Right lobe of liver (tissue), 6 donors: ENCODE measurements at regions not wholly inside any gene's neighbourhood (a gene's known extent, or its start where the extent isn't known, plus 50 kb on each side); places are given as distances from the start of the nearest gene placed in this dataset.

ENCODE experiments used
- ATAC-seq, 4 donors: fragments of 200-7000 bp; cut with Tn5 transposase; one replicate each; pipeline ENCODE4 v1.9.1; 2020; ENCODE audit warnings: mild to moderate bottlenecking in 4 of 4, moderate library complexity in 4 of 4
- DNase-seq, 3 donors: peaks; one replicate each; pipeline ENCODE4 v3.0.0-alpha.2; 2020
- H3K27ac ChIP-seq, 3 donors: fragments of 200-600 bp; one replicate each; pipeline ENCODE4 v1.8.0; 2022
- H3K27me3 ChIP-seq, 2 donors: fragments of 200-600 bp; one replicate each; pipeline ENCODE4 v1.8.0; 2022
- H3K36me3 ChIP-seq, 4 donors: fragments of 200-600 bp; sonication (generic) in 1 of 4; one replicate each; pipeline versions ENCODE4 v1.5.1 to v1.8.0; 2017 to 2022; ENCODE audit warnings: control low read depth in 1 of 4
- H3K4me1 ChIP-seq, 4 donors: fragments of 200-600 bp; sonication (generic) in 1 of 4; one replicate each; pipeline versions ENCODE4 v1.5.1 to v1.8.0; 2017 to 2022; ENCODE audit warnings: control low read depth in 1 of 4
- H3K4me3 ChIP-seq, 3 donors: fragments of 200-600 bp; one replicate each; pipeline ENCODE4 v1.8.0; 2022
- H3K9me3 ChIP-seq, 4 donors: fragments of 200-600 bp; sonication (generic) in 1 of 4; one replicate each; pipeline versions ENCODE4 v1.5.1 to v1.8.0; 2017 to 2022; ENCODE audit warnings: control low read depth in 1 of 4
- POLR2A ChIP-seq: fragments of 450-650 bp; IDR thresholded peaks from one replicate; pipeline ENCODE4 v1.6.1; 2017; ENCODE audit warnings: antibody characterized with exemption, mild to moderate bottlenecking
- WGBS: methylation state at CpG from one replicate; pipeline ENCODE4 v1.1.6; 2018; ENCODE audit warnings: low coverage, low lambda C conversion rate; ENCODE audit not compliant: insufficient coverage; ENCODE audit errors: missing lambda C conversion rate; 5-methylcytosine and 5-hydroxymethylcytosine counted together
- intact Hi-C, 2 donors: fragments of 100-400 bp; cut with DNase I; formaldehyde crosslinking; loops; one replicate each; pipeline versions ENCODE4 v1.11.2 to v1.14.1; 2022
- TF ChIP-seq, protein P1 (sequence below), 4 donors: fragments of 200-600 bp in 3 of 4; fragments of 450-650 bp in 1 of 4; IDR thresholded peaks; one replicate each; pipeline versions ENCODE4 v1.5.1 to v1.8.0; 2016 to 2022; ENCODE audit warnings: antibody characterized with exemption in 4 of 4, mild to moderate bottlenecking in 2 of 4
- donor health status: DM: no; HTN: yes; CAD: no.
- donor health status: DM: no; HTN: no; CAD: no.
- donor health status: DM: no; HTN: no; CAD: no.
- donor health status: DM: no; HTN: yes; CAD: no.
- donor health status: DM: no; HTN: yes; CAD: no.

DNA sequence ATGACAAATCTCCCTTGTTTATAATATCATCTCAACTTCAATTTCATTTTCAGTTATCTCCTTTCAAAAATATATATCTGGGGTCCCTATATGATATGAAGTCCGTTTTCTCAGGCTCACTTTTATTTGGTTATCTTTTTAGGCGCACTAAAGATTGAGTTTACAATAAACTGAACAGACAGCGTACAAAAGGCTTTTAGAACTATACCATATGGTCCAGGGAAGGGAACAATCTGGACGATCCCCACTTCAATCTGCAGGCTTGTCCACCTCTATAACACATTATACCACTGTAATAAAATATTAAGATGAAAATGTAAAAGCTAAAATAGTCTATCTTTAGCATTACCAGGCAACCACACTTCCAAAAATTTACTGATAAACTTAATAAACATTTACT, 289.9 kb downstream of the ZEB2 start:
- H3K27me3 ChIP-seq: no peaks in the 10 kb centered on the region
- no peaks in the 10 kb centered on the region for H3K9me3 ChIP-seq
- intact Hi-C loops: no loop called here
- H3K36me3 ChIP-seq: no peaks in the 10 kb centered on the region
- no peak overlapping the region for H3K27ac ChIP-seq
- no peak overlapping the region for H3K4me3 ChIP-seq
- TF ChIP-seq, protein P1, sequence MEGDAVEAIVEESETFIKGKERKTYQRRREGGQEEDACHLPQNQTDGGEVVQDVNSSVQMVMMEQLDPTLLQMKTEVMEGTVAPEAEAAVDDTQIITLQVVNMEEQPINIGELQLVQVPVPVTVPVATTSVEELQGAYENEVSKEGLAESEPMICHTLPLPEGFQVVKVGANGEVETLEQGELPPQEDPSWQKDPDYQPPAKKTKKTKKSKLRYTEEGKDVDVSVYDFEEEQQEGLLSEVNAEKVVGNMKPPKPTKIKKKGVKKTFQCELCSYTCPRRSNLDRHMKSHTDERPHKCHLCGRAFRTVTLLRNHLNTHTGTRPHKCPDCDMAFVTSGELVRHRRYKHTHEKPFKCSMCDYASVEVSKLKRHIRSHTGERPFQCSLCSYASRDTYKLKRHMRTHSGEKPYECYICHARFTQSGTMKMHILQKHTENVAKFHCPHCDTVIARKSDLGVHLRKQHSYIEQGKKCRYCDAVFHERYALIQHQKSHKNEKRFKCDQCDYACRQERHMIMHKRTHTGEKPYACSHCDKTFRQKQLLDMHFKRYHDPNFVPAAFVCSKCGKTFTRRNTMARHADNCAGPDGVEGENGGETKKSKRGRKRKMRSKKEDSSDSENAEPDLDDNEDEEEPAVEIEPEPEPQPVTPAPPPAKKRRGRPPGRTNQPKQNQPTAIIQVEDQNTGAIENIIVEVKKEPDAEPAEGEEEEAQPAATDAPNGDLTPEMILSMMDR (IDR thresholded peaks at IDR 0.05): no peak
- TF ChIP-seq POLR2A: no peak
- DNase-seq: no peak
- ATAC-seq: no peak
- no peaks in the 10 kb centered on the region for H3K4me1 ChIP-seq
- WGBS: 88% methylated on average over 4 of the region's 4 CpGs

DNA sequence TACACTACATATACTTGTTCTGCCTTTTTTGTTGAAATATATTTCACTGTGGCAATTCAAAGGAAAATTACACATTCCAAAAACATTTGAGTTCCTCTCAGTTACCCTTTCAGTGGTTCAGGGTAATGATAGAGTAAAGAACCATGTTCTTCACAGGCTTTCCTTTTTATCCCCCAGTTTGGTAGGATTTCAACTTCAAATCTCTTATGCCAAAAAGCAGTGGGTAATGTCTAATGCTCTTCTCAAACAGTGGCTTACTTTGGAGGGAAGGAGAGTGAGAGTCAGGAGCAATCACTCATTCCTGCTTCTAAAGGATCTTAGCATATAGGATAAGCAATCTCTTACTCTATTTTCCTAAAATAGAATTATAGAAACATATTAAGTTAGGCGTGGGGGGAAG, 290.6 kb downstream of the ZEB2 start:
- Histone ChIP-seq H3K9me3 (no peaks in the 10 kb centered on the region), H3K27ac (no peak overlapping the region), H3K36me3 (no peaks in the 10 kb centered on the region), H3K27me3 (no peaks in the 10 kb centered on the region), H3K4me3 (no peak overlapping the region), H3K4me1 (no peaks in the 10 kb centered on the region)
- TF ChIP-seq POLR2A: no peak
- TF ChIP-seq, protein P1 (IDR thresholded peaks at IDR 0.05): no peak
- intact Hi-C loops: no loop called here
- ATAC-seq (no peak), DNase-seq (no peak)
- WGBS: 69% methylated on average over 1 of the region's 1 CpG

DNA sequence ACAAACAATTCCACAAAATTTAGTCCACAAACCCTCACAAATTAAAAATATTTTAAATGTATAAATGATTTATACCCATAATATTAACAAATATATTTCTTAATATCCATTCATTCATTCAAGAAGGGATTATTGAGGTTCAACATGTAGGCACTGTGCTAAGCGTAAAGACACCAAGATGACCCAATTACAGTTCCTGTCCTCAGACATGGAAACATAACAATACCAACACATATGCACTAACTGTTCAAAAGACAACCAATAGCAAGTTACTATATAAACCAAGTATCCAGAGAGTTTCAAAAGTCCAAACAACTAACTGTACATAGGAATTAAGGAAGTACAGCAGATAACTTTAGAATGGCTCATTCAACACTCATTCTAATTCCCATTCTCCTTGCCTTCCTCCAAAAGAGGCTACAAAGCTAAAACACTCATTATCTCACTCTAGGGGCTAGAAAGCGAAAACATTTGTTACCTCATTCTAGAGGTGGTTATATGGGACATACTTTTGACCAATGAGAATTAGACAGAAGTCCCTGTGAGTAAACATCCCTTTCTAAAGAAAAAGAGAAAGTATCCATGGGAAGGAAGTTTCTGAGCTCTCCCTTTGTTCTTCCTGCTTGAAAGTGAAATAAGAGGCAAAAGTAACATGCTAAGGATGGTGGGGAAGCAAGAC, 292.4 kb downstream of the ZEB2 start:
- no peak for DNase-seq
- no peaks in the 10 kb centered on the region for H3K9me3 ChIP-seq
- H3K27me3 ChIP-seq: no peaks in the 10 kb centered on the region
- no peaks in the 10 kb centered on the region for H3K36me3 ChIP-seq
- intact Hi-C loops: no loop called here
- H3K4me3 ChIP-seq: no peak overlapping the region
- no peak for ATAC-seq
- no peaks in the 10 kb centered on the region for H3K4me1 ChIP-seq
- H3K27ac ChIP-seq: no peak overlapping the region
- no peak for TF ChIP-seq POLR2A
- TF ChIP-seq, protein P1 (IDR thresholded peaks at IDR 0.05): no peak
- WGBS: 92% methylated on average over 2 of the region's 2 CpGs

DNA sequence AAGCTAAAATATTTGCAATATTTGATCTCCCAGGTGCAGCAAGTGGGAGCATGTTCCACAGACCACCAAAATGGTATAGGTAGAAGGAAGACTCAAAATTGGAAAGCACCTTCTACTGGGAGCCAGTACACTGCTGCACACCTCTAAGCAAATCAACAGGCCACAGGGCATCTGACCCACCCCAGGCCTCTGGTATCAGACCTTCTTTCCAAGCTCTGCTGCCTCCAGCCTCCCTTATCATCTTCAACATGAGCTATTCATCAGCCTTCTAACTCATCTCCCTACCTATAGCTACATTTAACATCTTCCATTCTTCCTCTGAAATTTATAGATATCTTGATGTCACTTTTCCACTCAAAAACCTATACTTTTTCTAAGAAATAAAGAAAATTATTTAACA, 294.8 kb downstream of the ZEB2 start:
- Histone ChIP-seq H3K4me1 (no peaks in the 10 kb centered on the region), H3K27ac (no peak overlapping the region), H3K36me3 (no peaks in the 10 kb centered on the region), H3K4me3 (no peak overlapping the region), H3K9me3 (no peaks in the 10 kb centered on the region), H3K27me3 (no peaks in the 10 kb centered on the region)
- intact Hi-C loops: no loop called here
- TF ChIP-seq, protein P1 (IDR thresholded peaks at IDR 0.05): no peak
- no peak for TF ChIP-seq POLR2A
- DNase-seq (no peak), ATAC-seq (no peak)

DNA sequence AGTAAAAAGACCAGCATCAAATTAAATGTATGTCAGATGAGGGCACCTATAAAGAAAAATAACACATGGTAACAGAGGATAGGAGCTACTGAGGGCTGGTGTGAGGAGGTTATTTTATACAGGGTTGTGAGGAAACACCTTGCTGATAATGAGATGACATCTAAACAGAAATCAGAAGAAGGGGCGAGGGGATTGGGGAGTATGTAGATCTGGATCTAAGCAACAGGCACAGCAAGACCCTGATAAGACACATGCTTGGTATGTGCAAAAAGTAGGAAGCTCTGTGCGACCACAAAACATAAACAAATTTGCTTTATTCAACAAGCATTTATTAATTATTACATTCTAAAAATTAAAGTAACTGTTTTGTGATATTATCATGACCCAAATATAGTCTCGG, 295.4 kb downstream of the ZEB2 start:
- no peaks in the 10 kb centered on the region for H3K36me3 ChIP-seq
- TF ChIP-seq, protein P1 (IDR thresholded peaks at IDR 0.05): no peak
- TF ChIP-seq POLR2A: no peak
- intact Hi-C loops: no loop called here
- H3K9me3 ChIP-seq: no peaks in the 10 kb centered on the region
- no peak for ATAC-seq
- no peaks in the 10 kb centered on the region for H3K27me3 ChIP-seq
- 84% methylated on average over 3 of the region's 3 CpGs for WGBS
- H3K4me1 ChIP-seq: no peaks in the 10 kb centered on the region
- no peak overlapping the region for H3K27ac ChIP-seq
- no peak for DNase-seq
- H3K4me3 ChIP-seq: no peak overlapping the region
